ENCODE measurements at regions not wholly inside any gene's neighbourhood (a gene's known extent, or its start where the extent isn't known, plus 50 kb on each side); places are given as distances from the start of the nearest gene placed in this dataset.

DNA sequence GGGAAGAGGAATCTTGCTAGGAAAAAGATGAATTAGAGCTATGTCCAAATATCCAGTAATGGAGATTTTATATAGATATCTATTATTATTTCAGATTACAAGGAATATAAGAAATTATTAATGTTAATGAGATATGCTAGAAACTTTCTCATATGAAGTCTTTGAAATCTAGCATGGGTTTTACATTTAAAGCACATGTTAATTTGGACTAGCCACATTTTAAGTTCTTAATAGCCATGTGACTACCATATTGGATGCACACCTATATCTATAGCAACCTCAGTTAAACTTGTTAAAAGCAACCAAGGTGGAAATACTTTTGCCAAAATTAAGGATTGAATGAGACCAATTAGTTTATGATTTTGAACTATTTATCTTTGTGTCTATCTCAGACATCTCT lies 86.7 kb upstream of the CNTNAP4 start:
- DNase-seq: no peak

DNA sequence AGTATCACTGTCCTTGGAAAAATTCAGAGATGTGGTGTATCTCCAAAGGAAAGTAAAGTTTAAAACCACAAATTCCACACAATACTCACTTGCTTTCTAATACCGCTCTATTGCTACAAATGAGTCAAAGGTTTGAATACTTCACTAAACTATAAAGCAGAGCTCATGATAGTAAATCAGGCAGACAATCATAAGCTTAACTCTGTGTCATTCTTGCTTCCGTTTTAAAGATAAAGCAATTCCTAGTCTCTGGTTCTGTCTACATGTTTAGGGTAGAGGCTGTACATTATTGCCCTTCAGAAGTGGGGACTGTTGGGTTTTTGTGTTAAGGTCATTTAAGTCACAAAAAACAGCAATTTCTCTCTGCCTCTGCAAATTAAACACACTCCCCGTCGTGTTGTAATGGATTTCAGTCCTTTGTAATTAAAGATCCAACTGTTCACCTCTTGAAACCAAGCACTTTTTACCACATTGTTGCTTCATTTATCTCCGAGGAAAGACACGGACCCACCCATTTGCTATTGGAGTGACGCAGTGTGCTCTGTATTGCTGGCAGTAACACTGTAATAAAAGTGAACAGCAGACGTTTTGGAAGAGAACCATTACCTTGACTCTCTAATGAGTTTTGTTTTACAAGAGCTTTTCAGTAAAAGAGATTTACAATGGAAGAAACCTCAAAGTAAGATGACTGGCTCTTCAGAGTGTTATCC lies 83.1 kb upstream of the CNTNAP4 start:
- DNase-seq: no peak

DNA sequence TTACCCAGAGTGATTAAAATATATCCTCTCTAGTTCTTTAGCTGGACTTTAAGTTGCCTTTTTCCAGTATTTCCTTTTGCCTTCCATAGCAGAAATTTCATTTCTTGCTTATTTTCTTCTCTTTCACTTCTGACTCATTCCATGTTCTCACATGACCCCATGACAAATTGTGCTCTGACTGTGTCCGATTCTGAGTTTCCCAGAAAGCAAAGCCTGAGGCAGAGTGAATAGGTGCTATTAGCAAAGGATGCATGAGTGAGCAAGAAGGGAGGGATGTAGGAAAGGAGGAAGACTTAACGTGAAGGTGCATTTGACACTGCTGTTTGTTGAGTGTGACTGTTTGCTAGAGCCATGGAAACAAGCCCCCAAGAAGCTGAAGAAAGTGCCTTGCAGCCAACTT lies 82.6 kb upstream of the CNTNAP4 start:
- no peak for DNase-seq

DNA sequence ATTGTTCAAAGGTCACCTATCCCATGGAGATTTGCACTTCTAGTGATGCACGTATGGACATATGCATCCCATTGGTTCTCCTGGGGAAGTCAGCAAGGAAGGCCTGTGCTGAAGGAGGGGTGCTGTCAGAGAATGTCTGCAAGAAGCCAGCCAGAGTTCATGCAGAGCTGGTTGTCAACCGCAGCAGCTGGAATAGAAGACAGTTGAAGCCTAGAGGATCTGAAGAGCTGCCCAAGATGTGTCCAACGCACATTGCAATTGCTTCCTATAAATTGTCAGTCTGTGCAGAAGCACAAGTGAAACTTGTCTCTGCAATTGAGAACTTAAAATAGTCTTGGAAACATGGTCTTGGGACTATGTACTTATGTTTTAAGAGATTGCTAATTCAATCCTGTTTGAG lies 82.1 kb upstream of the CNTNAP4 start:
- DNase-seq: no peak

DNA sequence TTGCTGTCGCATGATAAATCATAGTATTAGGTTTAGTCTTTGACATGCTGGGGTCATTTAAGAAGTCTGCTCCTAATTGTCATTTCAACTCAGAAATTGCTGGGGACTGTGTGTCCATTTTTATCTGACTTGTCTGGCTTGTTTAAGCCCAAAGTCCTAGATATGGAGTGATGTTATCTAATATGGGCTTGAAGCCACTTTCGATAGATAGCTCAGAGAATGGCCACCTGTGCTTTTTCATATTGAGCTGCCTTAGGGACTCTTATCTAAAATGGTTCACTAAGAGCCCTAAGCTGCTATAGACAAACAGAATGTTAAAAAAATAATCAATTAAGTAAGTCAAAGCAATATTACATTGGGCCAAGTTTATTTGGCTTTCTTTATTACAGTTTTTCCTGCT lies 81.6 kb upstream of the CNTNAP4 start:
- DNase-seq: no peak

DNA sequence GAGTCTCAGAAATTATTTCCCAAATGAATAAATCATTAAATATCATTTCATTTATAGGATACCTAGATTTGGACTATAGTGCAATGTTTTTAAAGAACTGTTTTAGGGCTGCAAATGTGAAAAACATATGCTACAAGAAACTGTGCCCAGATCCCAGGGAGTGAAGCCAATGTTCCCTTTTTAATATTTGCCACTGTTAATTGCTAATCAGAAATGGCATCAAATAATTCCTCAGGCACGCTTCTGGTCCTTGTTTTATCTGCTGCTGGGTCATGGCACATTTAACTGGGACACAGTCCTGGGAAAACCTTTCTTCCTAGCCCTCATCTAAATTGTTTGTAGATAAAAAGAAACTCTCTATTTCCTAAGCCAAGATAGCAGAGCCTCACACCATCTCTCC lies 79.3 kb upstream of the CNTNAP4 start:
- DNase-seq: no peak

DNA sequence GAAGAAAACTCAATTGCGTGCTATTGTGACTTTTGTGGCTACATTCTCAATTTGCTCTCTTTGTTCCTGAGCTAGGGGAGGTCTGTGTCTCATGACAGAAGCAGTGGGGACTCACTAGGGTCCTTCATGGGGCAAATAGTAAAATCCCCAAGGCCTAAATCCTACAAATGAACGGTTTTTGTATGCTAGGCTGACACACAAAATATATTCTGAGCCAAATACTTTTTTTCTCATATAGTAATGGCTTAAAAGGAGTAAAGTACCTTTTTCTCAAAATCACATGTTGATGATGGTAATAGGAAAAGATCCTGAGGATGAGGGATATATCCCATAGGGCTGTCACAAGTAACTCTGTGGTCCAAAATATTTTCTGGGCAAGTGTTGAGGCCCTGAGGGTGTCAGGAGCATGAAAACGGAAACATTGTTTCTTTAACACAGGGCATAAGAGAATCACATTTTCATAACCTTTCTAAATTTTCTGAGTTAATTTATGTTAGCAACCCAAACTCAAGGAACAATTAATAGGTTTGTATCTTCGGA lies 77.5 kb upstream of the CNTNAP4 start:
- DNase-seq: no peak

DNA sequence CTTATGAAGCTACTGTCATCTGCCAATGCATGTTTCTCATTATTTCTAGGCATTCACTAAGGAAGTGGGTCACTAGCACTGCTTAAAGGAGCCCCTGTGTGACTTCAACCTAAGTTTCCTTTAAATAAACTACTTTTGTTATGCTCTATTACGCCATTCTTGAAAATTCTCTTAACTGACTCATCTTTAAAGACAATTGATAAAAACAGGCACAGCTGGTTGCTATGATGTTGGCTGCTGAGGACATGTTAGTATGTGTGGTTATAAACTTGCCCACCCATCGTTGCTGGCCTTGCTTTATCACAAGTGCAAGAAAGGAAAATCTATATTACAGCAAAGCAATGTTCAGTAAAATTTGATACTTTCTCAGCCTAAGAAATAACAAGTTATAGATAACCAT lies 75.8 kb upstream of the CNTNAP4 start:
- no peak for DNase-seq

DNA sequence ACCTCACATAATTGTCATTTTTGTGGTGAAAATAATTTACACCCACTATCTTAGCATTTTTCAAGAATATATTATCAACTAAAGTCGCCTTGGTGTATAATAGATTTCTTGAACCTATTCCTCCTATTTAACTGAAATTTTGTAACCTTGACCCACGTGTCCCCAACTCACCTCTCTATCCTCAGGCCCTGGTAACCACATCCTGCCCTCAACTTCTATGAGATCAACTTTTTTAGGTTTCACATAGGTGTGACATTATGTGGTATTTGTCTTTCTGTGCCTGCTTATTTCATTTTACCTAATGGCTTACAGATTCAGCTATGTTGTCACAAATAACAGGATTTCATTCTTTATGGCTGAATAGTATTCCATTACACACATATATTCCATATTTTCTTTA lies 73.0 kb upstream of the CNTNAP4 start:
- DNase-seq: no peak

DNA sequence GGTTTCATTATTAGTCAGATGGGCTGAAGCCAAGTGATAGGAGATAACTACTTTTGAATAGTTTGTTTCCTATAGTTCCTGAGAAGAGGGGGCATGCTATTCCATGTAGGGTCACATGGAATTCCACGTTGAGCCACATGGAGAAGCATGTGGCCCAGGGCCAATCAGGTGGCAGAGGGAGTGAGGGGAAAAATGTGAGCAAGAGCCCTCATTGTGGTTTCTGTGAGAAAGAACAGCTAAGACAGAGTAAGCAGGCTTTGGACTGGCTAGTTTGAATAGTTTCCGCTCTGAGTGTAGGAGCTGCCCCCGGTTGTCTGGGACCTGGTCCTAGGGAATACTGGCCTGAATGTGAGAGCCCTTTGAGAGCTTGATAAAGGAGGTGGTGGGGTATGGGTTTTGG lies 69.9 kb upstream of the CNTNAP4 start:
- no peak for DNase-seq

DNA sequence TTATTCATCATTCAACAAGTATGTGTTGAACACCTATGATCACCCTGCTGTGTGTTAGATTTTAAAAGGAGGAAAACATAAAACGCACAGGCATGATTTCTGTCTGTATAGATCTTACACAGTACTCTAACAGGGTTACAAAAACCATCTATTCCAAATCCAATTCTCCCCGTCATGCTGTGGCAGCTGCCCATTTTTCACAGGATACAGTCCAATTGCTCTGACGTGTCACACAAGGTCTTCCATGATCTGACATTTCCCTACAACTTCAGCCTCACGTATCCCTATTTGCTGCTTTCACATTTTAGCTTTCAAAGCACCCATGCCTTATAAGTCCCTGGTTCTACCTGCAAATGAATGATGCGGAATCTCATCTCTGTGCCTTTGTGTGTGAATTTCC lies 67.0 kb upstream of the CNTNAP4 start:
- DNase-seq: no peak

DNA sequence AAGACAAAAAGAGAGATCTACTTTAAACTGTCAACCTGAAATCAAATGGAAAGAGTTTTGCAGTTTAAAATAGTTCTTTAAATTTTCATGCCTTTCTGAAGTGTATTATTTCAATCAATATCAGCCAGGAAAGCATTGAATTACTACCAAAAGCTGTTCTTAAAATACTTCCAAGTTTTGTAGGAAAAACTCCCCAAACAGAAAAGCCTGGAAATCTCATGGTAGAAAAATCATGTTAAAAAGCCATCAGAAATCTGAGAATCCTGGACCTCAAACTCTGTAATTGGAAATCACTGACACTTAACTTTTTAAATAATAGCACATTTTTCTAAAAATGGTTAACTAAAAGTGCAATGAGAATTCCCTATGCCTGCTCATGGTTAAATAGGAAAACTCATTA lies 63.3 kb upstream of the CNTNAP4 start:
- no peak for DNase-seq

DNA sequence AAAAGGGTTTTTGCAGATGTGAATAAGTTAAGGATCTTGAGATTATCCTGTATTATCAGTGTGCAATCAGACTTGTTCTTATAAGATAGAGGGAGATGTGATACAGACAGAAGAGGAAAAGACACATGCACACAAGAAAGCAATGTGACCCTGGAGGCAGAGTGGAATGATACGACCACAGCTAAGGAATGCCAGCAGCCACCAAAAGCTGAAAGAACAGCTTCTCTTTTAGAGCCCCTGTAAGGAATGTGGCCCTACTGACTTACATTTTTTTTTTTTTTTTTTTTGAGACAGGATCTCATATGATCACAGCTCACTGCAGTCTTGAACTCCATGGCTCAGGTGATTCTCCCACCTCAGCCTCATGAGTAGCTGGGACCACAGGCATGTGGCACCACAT lies 62.3 kb upstream of the CNTNAP4 start:
- DNase-seq: no peak

DNA sequence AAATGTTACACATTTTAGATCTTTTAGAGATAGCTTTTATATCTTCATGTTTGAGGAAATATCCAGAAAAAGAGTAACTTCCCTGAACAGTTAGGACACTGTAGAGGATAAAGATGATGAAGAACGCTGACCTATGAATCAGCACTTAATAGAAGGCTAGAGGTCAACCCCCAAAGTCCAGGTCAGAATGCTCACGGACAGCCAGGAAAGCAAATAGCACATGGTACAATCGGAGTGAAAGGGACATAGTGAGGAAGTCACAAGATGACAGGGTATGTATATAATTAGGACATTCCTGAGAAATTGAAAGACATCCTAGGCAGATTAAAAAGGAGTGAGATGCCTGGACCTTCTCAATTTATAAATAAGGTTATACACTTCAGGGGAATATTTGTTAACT lies 55.1 kb upstream of the CNTNAP4 start:
- DNase-seq: no peak

DNA sequence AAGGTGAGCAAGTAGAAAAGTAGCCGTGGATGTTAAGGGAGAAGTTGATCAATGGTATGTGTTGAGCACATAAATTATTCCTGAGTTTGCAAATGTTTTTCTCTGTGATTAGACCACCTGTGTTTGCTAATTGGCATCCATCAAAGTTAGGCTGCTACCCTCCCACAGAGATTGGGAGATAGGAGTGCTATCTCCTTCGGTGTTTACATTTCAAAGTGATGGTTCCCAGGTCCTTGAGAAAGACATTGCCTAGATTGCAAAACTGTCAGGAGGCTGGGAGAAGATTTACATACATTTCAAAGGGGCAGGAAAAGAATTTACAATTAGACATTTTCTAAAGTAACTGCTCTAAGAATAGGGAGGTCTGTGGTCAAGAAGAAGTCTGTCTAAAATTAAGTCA lies 54.3 kb upstream of the CNTNAP4 start:
- no peak for DNase-seq

DNA sequence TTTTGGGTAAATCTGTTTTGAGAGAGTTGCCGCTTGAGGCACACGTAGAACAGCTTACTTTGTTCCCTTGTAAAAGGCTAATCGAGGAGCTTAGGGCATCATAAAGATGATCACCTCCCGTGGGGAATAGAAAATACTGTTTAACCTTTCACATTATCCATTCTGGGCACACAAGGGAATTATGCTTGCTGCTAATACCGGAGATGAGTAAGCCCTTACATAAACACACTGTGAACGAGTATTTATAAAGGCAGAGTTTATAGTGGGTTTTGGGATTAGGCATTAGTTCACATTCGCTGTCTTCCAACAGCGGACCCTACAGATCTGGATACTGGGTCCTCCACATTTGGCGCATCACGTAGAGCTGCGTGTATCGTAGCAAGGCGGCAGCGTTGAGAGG lies 51.2 kb upstream of the CNTNAP4 start:
- no peak for DNase-seq

DNA sequence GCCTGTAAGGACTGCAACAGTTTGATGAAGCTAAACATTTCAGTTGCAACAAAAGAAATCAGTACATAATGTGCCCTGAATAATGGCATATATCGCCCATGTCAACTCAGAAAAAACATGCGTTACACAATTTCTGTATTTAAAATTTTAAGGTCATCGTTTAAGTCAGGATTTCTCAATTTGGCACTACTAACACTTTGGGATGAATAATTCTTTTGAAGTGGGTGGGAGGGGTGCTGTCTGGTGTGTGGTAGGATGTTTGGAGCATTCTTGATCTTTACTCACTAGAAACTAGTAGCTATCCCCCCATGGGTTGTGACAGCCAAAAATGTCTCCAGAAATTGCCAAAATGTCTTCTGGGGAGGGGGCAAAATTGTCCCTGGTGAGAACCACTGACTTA lies 50.7 kb upstream of the CNTNAP4 start:
- no peak for DNase-seq

All from hematopoietic multipotent progenitor cell treated with erythropoietin and hydrocortisone succinate and interleukin-3 and kit ligand, for 8 days (in vitro differentiated cells).